HG03196 (cell line): ENCODE measurements at regions not wholly inside any gene's neighbourhood (a gene's known extent, or its start where the extent isn't known, plus 50 kb on each side); places are given as distances from the start of the nearest gene placed in this dataset.

Source experiments
- ATAC-seq: cut with Tn5 transposase; IDR thresholded peaks from one replicate; pipeline ENCODE4 v1.9.1; 2021; ENCODE audit not compliant: unreplicated experiment

DNA sequence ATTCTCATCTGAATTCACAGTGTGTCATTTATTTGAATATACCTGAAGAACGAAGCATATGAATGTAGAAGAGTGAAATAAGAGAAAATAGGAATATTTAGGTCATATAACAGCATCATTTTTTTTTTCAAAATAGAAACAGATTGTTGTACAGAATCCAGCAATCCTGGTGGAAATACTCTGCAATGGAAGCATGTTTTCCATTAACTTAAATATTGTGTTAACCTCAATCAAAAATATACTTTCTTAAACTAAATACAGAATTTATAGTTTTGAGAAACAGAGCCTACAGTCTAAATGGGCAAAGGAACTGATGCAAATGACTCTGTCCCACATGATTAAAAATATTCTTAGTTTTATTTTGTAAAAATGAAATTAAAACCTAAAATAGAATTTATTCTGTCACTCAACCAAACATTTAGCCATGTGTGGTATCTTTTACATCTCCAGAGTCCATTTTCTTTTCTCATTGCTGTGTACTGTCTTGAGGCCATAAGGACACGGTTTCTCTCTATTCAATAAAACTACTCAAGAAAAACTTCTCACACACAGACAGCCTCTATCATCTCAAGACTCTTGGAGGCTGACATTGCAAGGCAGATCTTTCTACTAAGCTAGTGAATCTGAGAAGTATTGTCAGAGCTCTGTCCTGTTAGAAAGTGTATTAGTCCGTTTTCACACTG lies 322.6 kb downstream of the LTN1 start:
- ATAC-seq = no peak

- ATAC-seq = no peak
Measured at GRCh38 chr21:28669321-28669720, 323.4 kb downstream of the LTN1 start.

DNA sequence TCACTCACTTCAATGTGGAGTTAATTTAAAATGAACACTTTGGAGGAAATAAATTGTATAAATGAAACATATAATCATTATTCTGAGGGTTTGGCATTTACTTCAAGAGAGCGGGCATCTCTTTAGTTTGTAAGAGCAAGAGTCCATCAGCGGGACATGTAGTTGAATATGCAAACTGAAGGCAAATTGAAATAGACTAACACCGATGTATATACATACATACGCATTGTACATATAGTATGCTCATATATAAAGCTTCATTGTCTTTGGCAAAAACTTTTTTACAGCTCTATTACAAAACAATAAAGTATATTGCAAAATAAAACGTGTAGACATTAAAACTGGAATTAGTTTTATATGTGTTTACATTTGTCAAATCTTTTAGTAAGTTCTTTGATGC lies 328.9 kb downstream of the LTN1 start:
- ATAC-seq = no peak

- no peak for ATAC-seq
Measured at GRCh38 chr21:28663111-28663693, 329.5 kb downstream of the LTN1 start.

- ATAC-seq = no peak
Measured at GRCh38 chr21:28657566-28657965, 335.1 kb downstream of the LTN1 start.

DNA sequence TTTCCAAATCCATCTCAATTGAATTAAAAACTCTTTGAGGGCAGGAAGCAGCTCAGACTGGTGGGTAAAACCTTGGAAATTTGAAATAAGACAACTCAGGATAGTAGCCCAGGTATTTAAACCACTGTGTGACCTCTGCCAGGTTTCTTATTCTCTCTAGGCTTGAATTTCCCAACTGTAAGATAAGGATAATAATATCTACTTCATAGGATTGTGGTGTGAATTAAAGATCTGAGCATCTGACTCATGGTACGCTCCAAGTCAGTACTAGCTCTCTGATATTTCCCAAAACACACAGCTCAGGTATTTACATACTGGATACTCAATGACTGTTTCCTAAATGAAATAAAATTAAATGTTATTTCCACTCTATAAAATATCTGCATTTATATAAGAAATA lies 337.2 kb downstream of the LTN1 start:
- ATAC-seq = no peak

- ATAC-seq = no peak
Measured at GRCh38 chr21:28654406-28654805, 338.3 kb downstream of the LTN1 start.

GRCh38 chr21:28644762-28645161 lies 347.9 kb downstream of the LTN1 start:
- no peak for ATAC-seq

DNA sequence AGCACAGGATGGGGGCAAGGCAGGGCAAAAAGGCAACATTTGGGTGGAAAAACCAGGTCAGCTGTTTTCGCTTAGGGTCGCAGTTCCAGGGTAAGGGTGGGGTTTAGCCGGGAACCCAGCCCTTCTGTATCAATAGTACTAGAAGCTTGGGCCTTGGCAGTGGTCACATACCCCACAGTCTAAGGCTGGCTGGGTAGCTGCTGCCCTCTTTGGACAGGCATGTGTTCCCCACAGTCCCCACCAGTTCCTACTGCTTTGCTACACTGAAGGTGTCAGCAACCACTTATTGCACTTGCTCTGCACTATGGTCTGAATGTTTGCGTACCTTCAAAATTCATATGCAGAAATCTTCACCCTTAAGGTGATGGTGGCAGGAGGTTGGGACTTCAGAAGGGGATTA lies 349.8 kb downstream of the LTN1 start:
- no peak for ATAC-seq

DNA sequence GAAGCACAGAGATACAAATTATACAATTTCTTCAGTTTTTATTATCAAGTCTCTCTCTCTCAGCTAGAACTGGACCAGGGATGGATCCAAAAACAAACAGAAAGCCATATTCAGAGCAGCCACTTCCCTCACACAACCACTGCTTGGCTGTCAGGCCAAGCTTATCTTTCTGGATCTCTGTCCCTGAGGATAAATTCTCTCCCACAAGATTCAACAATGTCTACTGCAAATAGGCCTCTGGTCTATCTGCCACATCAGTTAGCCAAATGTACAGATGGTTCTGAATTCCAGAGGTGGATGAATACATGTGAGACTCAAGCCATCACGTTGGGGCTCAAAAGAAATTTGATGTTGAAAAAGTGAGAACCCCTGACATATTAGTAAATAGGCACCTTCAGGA lies 350.9 kb downstream of the LTN1 start:
- no peak for ATAC-seq

- no peak for ATAC-seq
Measured at GRCh38 chr21:28640326-28640725, 352.4 kb downstream of the LTN1 start.

DNA sequence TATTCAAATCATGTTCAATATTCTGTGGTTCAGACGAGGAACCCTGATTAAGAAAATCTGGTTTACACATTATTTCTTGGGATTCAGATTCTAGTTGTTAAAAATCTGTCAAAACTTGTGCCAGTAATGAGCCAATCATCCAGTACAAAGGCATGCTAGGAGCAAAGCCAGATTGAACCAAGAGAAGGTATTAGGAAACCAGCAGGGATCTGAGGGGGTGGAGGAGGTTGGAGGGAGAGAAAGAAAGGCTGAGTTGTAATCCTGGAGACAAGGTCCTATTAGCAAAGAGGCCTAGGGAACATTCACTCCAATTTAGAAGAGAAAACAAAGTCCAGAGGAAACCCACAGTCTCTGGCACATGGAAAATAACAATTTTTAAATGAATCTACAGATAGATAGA lies 352.9 kb downstream of the LTN1 start:
- no peak for ATAC-seq

DNA sequence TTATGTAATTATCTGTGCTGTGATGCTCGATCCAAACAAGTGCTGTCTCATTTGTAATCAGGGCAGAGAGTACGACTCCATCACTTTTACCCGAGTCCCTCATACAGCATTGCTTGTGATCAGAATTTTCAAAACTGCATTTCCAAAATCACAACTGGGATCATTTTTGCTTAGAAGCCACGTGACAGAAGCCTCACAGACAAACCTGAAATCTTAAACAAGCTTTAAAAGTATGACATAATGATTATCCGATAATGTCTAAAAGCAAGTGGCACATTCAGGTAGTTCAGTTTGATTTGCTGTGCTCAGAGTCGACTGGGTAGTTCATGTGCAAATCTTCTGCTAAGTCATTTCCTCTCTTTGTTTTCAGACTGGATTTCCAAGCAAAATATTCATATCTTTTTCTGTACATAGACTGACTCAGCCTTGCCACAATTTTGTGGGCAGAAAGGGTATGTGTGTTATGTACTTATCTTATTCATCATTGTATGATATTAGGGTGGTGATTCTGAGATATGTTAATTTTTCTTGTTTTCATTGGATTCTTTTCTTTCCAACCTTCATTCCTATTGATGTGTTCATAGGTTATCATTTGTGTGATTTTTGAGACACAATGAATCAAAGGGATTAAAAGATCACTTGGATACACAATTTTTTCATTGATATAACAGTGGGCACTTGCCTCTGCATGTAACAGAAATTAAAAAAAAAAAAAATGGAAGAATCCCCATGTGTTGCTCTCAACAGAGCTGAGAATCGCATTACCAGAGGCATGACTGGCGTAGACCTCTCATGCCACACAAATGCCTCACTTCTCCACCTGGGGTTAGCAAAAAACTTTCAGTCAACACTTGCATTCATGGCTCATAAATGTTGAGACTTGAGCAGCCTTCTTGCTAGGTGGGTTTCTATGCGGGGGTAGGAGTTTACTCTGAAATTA lies 355.7 kb downstream of the LTN1 start:
- no peak for ATAC-seq

GRCh38 chr21:28635541-28635940 lies 357.1 kb downstream of the LTN1 start:
- ATAC-seq = no peak

DNA sequence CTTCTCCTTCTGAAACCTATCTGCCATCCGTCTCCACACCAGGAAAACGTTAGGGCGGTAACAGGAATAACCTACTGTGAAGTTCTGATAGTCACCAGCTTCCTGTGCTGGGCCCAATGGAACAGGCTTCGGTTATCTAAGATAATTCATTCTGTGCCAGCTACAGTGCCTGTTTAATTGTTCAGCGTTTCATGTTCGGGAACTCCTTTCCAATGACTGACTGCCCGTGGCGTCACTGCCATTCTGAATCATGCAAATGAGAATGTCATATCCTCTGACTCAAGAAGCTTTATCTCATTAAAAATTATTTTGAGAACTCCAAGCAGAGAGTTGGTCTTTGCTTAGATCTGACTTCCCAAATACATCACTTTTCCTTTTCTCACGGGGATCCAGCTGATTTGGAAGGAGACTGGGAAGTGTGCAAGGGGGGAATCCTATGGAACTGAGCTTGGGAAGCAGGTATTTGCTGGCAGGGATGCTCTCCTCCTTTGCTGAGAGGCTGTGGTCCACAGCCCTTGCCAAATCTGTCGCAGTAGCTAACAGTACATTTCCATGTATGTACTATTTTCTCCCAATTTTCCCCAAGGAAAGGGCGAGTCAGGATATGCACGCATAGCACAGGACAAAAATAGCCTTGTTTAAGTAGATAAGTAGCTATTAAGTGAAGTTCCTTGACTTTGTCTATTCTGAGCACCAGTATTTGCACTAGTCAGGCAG lies 358.7 kb downstream of the LTN1 start:
- ATAC-seq = no peak

DNA sequence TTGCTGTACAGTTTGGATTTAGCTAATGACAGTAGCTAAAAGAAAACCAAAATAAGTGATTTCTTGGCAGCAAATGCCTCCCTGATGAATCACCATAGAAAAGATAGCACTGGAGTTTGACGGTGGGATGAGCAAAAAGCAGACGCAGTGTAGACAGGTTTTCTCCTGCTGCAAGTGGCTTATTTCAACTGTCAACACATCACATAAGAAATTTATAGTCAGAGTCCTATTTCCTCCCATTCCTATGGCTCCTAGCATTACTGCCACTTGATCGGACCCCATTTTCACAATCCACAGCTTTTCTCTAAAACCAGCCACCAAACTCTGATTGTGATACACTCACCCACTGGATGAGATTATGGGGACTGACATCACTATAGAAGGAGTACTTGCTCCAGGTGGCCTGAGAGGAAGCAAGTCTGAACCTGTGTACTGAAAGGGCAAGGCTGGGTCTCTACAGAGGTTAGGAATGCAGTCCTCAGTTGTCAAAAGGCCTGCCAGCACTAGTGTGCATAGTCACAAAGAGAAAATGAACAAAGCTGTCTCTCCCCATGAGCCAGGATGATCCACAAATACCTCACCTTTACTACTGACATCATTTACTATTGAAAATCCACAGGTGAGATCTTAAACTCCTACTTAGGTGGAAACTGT lies 359.8 kb downstream of the LTN1 start:
- ATAC-seq = no peak

DNA sequence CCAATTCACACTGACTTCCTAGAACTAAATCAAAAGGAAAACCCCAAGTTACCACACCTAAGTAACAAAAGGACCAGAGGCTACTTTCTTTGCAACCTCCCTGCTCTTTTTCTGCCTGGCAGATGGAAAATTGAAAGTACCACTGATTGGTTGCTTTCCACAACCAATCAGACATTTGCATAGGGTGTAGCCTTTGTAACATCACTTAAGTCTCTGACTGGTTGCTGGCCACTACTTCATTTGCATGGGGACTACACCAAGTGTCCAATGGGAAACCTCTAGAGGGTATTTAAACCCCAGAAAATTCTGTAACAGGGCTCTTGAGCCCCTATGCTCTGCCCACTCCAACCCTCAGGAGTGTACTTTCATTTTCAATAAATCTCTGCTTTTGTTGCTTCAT lies 365.0 kb downstream of the LTN1 start:
- ATAC-seq = no peak

DNA sequence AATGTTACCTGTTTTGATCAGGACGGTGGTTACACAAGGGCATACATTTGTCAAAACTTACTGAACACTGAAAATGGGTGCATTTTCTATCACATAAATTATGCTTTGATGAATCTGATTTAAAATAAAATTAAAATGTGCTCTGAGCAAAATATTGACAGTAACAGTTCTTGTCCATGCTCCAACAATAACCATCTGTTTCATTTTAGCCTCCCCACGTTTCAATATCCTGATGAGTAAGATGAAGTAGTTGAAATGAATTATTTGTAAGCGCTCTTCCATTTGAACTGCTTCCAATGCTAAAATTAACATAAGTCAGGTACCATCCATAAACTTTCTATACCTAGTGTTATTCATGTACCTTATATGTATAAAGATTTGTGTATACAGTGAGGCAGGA lies 365.4 kb downstream of the LTN1 start:
- no peak for ATAC-seq

GRCh38 chr21:28624626-28625025 lies 368.1 kb downstream of the LTN1 start:
- ATAC-seq = no peak

- ATAC-seq = no peak
Measured at GRCh38 chr21:28617300-28617699, 375.4 kb downstream of the LTN1 start.

GRCh38 chr21:28615276-28615675 lies 377.4 kb downstream of the LTN1 start:
- no peak for ATAC-seq
